A673 (cell line): ENCODE measurements at regions not wholly inside any gene's neighbourhood (a gene's known extent, or its start where the extent isn't known, plus 50 kb on each side); places are given as distances from the start of the nearest gene placed in this dataset.

Source experiments
- BruUV-seq: library from RNA; stranded (reverse); fragments of 400-500 nt; replicated peaks from 2 replicates; lab custom pipeline; 2021; lab: Mats Ljungman, UMichigan
- CTCF ChIA-PET: fragments of 300-600 bp; sonication (Branson Sonifier 250); formaldehyde crosslinking; loops from one replicate; lab custom pipeline; 2022; ENCODE audit warnings: antibody characterized with exemption; lab: Charles Lee
- POLR2A ChIA-PET: fragments of 300-600 bp; sonication (Branson Sonifier 250); formaldehyde crosslinking; loops from one replicate; lab custom pipeline; 2022; ENCODE audit warnings: antibody characterized with exemption; ENCODE audit not compliant: low non-redundant PET; lab: Charles Lee
- DNase-seq: peaks from one replicate; pipeline ENCODE4 v3.0.0-alpha.2; 2015; ENCODE audit warnings: low spot score
- H3K27ac ChIP-seq: fragments of 200-600 bp; sonication (generic); 2 replicates; pipeline ENCODE4 v1.5.1; 2016; ENCODE audit warnings: mixed run types, low read depth, mild to moderate bottlenecking, mixed read lengths, antibody characterized with exemption, low read length; ENCODE audit not compliant: poor library complexity, severe bottlenecking
- H3K27me3 ChIP-seq: fragments of 200-600 bp; sonication (generic); replicated peaks from 2 replicates; pipeline ENCODE4 v1.6.1; 2017; ENCODE audit warnings: mixed run types, low read depth, mild to moderate bottlenecking, mixed read lengths, antibody characterized with exemption, low read length; ENCODE audit not compliant: insufficient read depth, poor library complexity
- H3K36me3 ChIP-seq: fragments of 200-600 bp; sonication (generic); 2 replicates; pipeline ENCODE4 v1.6.1; 2016; ENCODE audit warnings: mixed run types, mild to moderate bottlenecking, mixed read lengths, antibody characterized with exemption, low read length; ENCODE audit not compliant: insufficient read depth, poor library complexity, severe bottlenecking
- H3K4me1 ChIP-seq: fragments of 200-600 bp; sonication (generic); 2 replicates; pipeline ENCODE4 v1.6.1; 2017; ENCODE audit warnings: mixed run types, mild to moderate bottlenecking, mixed read lengths, antibody characterized with exemption, low read length; ENCODE audit not compliant: insufficient read depth, poor library complexity, severe bottlenecking
- H3K4me3 ChIP-seq: fragments of 200-600 bp; sonication (generic); 2 replicates; pipeline ENCODE4 v1.5.1; 2016; ENCODE audit warnings: low read depth, mixed run types, mild to moderate bottlenecking, mixed read lengths, low read length; ENCODE audit not compliant: poor library complexity, severe bottlenecking
- H3K9me3 ChIP-seq: fragments of 200-600 bp; sonication (generic); 2 replicates; pipeline ENCODE4 v1.6.1; 2016; ENCODE audit warnings: mixed run types, low read depth, mild to moderate bottlenecking, mixed read lengths, antibody characterized with exemption, low read length; ENCODE audit not compliant: poor library complexity, severe bottlenecking
- CTCF ChIP-seq: fragments of 300-800, 200-600 bp; sonication (generic); conservative IDR thresholded peaks from 2 replicates; pipeline ENCODE4 v1.5.1; 2017; ENCODE audit warnings: low read depth, mild to moderate bottlenecking, antibody characterized with exemption, low read length, moderate library complexity, mixed read lengths
- EZH2 ChIP-seq: fragments of 200-600 bp; sonication (generic); IDR thresholded peaks from 2 replicates; pipeline ENCODE4 v1.6.1; 2017; ENCODE audit warnings: borderline replicate concordance, low read depth, mild to moderate bottlenecking, mixed read lengths, antibody characterized with exemption, low read length; ENCODE audit not compliant: poor library complexity, severe bottlenecking
- intact Hi-C: fragments of 100-400 bp; cut with micrococcal nuclease; formaldehyde crosslinking; loops from one replicate; pipeline ENCODE4 v1.10.0; 2022; ENCODE audit not compliant: unreplicated experiment

- no peaks in the 10 kb centered on the region for H3K4me1 ChIP-seq
- no peaks in the 10 kb centered on the region for H3K27me3 ChIP-seq
- no peaks in the 10 kb centered on the region for H3K9me3 ChIP-seq
- H3K4me3 ChIP-seq, result no peak overlapping the region
- POLR2A ChIA-PET, result no interaction called here
- no peak overlapping the region for H3K27ac ChIP-seq
- TF ChIP-seq EZH2 (no peak), CTCF (no peak)
- BruUV-seq, result no TSS peak
- no peak for DNase-seq
- CTCF ChIA-PET, result no interaction called here
- intact Hi-C loops, result no loop called here
- no peaks in the 10 kb centered on the region for H3K36me3 ChIP-seq
These were observed 604.2 kb upstream of the CLINT1 start for GRCh38 chr5:158463188-158463587.

- DNase-seq, result no peak
- POLR2A ChIA-PET, result no interaction called here
- no TSS peak for BruUV-seq
- CTCF ChIA-PET, result no interaction called here
- no peaks in the 10 kb centered on the region for H3K36me3 ChIP-seq
- no peak overlapping the region for H3K4me3 ChIP-seq
- TF ChIP-seq EZH2, result no peak
- no peak for TF ChIP-seq CTCF
- intact Hi-C loops, result no loop called here
- H3K27ac ChIP-seq, result no peak overlapping the region
- no peaks in the 10 kb centered on the region for H3K27me3 ChIP-seq
- H3K4me1 ChIP-seq, result no peaks in the 10 kb centered on the region
- no peaks in the 10 kb centered on the region for H3K9me3 ChIP-seq
These were observed 603.6 kb upstream of the CLINT1 start for GRCh38 chr5:158462349-158463114.

- no peak overlapping the region for H3K4me3 ChIP-seq
- TF ChIP-seq EZH2, result no peak
- no peak for TF ChIP-seq CTCF
- intact Hi-C loops, result no loop called here
- no TSS peak for BruUV-seq
- DNase-seq, result no peak
- no peaks in the 10 kb centered on the region for H3K9me3 ChIP-seq
- CTCF ChIA-PET, result interaction anchor here (0.5 kb wide), 1 partner anchor 720 kb away, joined by 3 read pairs; no protein-coding TSS in a partner anchor
- H3K27me3 ChIP-seq, result no peaks in the 10 kb centered on the region
- H3K4me1 ChIP-seq, result no peaks in the 10 kb centered on the region
- POLR2A ChIA-PET, result no interaction called here
- H3K36me3 ChIP-seq, result no peaks in the 10 kb centered on the region
- no peak overlapping the region for H3K27ac ChIP-seq
These were observed 602.4 kb upstream of the CLINT1 start for GRCh38 chr5:158461240-158461854.
